ENCODE measurements at regions not wholly inside any gene's neighbourhood (a gene's known extent, or its start where the extent isn't known, plus 50 kb on each side); places are given as distances from the start of the nearest gene placed in this dataset.

- ATAC-seq (no peak), DNase-seq (no peak)
- H3K4me1 ChIP-seq (ENCODE audit: low read depth), result no peaks in the 10 kb centered on the region
- no peak for TF ChIP-seq CTCF (IDR thresholded peaks at IDR 0.05)
- intact Hi-C loops (cut with DNase I, micrococcal nuclease), result no loop called here
- H3K4me3 ChIP-seq, result no peak overlapping the region
- no peaks in the 10 kb centered on the region for H3K9me3 ChIP-seq
- no peaks in the 10 kb centered on the region for H3K36me3 ChIP-seq (ENCODE audit: low read depth)
Measured at GRCh38 chr1:177432897-177433296, 262.1 kb downstream of the BRINP2 start.

GRCh38 chr1:177431123-177431522, 260.4 kb downstream of the BRINP2 start:
- intact Hi-C loops (cut with DNase I, micrococcal nuclease), result no loop called here
- DNase-seq, result no peak
- Histone ChIP-seq H3K4me1 (ENCODE audit: low read depth) (no peaks in the 10 kb centered on the region), H3K9me3 (no peaks in the 10 kb centered on the region), H3K4me3 (no peak overlapping the region), H3K36me3 (ENCODE audit: low read depth) (no peaks in the 10 kb centered on the region)
- no peak for ATAC-seq
- TF ChIP-seq CTCF (IDR thresholded peaks at IDR 0.05), result no peak

GRCh38 chr1:177429234-177429633, 258.5 kb downstream of the BRINP2 start:
- Histone ChIP-seq H3K9me3 (no peaks in the 10 kb centered on the region), H3K36me3 (ENCODE audit: low read depth) (no peaks in the 10 kb centered on the region), H3K4me1 (ENCODE audit: low read depth) (no peaks in the 10 kb centered on the region), H3K4me3 (no peak overlapping the region)
- ATAC-seq, result no peak
- no peak for TF ChIP-seq CTCF (IDR thresholded peaks at IDR 0.05)
- intact Hi-C loops (cut with DNase I, micrococcal nuclease), result no loop called here
- no peak for DNase-seq

- Histone ChIP-seq H3K4me1 (ENCODE audit: low read depth) (no peaks in the 10 kb centered on the region), H3K4me3 (no peak overlapping the region), H3K36me3 (ENCODE audit: low read depth) (no peaks in the 10 kb centered on the region), H3K9me3 (no peaks in the 10 kb centered on the region)
- intact Hi-C loops (cut with DNase I, micrococcal nuclease), result no loop called here
- no peak for ATAC-seq
- no peak for TF ChIP-seq CTCF (IDR thresholded peaks at IDR 0.05)
- DNase-seq, result no peak
Measured at GRCh38 chr1:177427811-177428210, 257.1 kb downstream of the BRINP2 start.

- no peak for TF ChIP-seq CTCF (IDR thresholded peaks at IDR 0.05)
- ATAC-seq, result no peak
- DNase-seq, result no peak
- intact Hi-C loops (cut with DNase I, micrococcal nuclease), result no loop called here
- Histone ChIP-seq H3K4me3 (no peak overlapping the region), H3K36me3 (ENCODE audit: low read depth) (no peaks in the 10 kb centered on the region), H3K4me1 (ENCODE audit: low read depth) (no peaks in the 10 kb centered on the region), H3K9me3 (no peaks in the 10 kb centered on the region)
Measured at GRCh38 chr1:177426497-177426896, 255.7 kb downstream of the BRINP2 start.

- Histone ChIP-seq H3K4me3 (no peak overlapping the region), H3K4me1 (ENCODE audit: low read depth) (no peaks in the 10 kb centered on the region), H3K36me3 (ENCODE audit: low read depth) (no peaks in the 10 kb centered on the region), H3K9me3 (no peaks in the 10 kb centered on the region)
- TF ChIP-seq CTCF (IDR thresholded peaks at IDR 0.05), result no peak
- DNase-seq, result no peak
- no peak for ATAC-seq
- intact Hi-C loops (cut with DNase I, micrococcal nuclease), result no loop called here
Measured at GRCh38 chr1:177425199-177425598, 254.4 kb downstream of the BRINP2 start.
